H1 (cell line): ENCODE measurements at regions not wholly inside any gene's neighbourhood (a gene's known extent, or its start where the extent isn't known, plus 50 kb on each side); places are given as distances from the start of the nearest gene placed in this dataset.

Experiments used
- CBX5 ChIP-seq: fragments of 300-800, 300-1000 bp; sonication (generic); IDR thresholded peaks from 2 replicates; pipeline ENCODE4 v1.7.1; 2016; ENCODE audit warnings: antibody characterized with exemption, low read length, low read depth
- CEBPB ChIP-seq: IDR thresholded peaks from 2 replicates; pipeline ENCODE4 v1.6.1; 2012; ENCODE audit warnings: low read depth, low read length
- CHD1 ChIP-seq: IDR thresholded peaks from 2 replicates; pipeline ENCODE4 v1.6.1; 2012; ENCODE audit warnings: low read depth, low read length, improper control_type of control experiment
- CTBP2 ChIP-seq: IDR thresholded peaks from 2 replicates; pipeline ENCODE4 v1.7.0; 2011; ENCODE audit warnings: borderline replicate concordance, mild to moderate bottlenecking, moderate library complexity, mixed read lengths, low read length; ENCODE audit not compliant: insufficient read depth, insufficient read length
- HDAC6 ChIP-seq: IDR thresholded peaks from one replicate; pipeline ENCODE4 v1.7.1; 2012; ENCODE audit warnings: low read depth, mild to moderate bottlenecking, inconsistent platforms, low read length, moderate library complexity
- NRF1 ChIP-seq: IDR thresholded peaks from 2 replicates; pipeline ENCODE4 v1.6.1; 2011; ENCODE audit warnings: mild to moderate bottlenecking, low read depth, low read length, improper control_type of control experiment
- PHF8 ChIP-seq: fragments of 200-600 bp; sonication (generic); conservative IDR thresholded peaks from 2 replicates; pipeline ENCODE4 v1.7.1; 2012; ENCODE audit warnings: low read depth, mild to moderate bottlenecking, inconsistent platforms, low read length, moderate library complexity
- TAF7 ChIP-seq: optimal IDR thresholded peaks from 2 replicates; pipeline ENCODE3; 2011; ENCODE audit warnings: low read depth, mild to moderate bottlenecking, inconsistent platforms, low read length, moderate library complexity, borderline replicate concordance
- TF ChIP-seq, protein P1 (sequence below): fragments of 300-600 bp; sonication (generic); IDR thresholded peaks from 2 replicates; pipeline ENCODE4 v1.7.1; 2012; ENCODE audit warnings: low read length, moderate library complexity, mild to moderate bottlenecking, inconsistent platforms; ENCODE audit not compliant: insufficient replicate concordance
- TF ChIP-seq, protein P2 (sequence below): IDR thresholded peaks from 2 replicates; pipeline ENCODE4 v1.6.1; 2012; ENCODE audit warnings: low read length, inconsistent platforms

DNA sequence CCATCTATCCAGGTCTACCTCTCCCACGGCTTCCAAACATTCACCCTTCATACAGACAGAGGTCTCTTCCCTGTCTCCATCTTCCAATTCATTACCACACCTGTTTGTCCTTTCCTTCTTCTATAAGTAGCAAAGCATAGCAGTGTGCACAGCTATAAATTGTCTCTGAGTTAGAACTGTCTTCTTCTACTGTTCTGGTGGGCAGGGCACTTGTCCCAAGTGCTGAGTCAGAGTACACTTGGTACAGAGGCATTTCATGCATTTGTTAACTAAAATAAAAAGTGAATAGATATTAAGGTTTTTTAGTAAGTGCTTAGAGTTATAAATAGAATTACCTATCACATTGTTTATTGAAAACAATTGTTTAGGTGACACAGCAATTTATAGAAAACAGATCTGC, 150.1 kb upstream of the CCDC54 start (continued):
- TF ChIP-seq, protein P1, sequence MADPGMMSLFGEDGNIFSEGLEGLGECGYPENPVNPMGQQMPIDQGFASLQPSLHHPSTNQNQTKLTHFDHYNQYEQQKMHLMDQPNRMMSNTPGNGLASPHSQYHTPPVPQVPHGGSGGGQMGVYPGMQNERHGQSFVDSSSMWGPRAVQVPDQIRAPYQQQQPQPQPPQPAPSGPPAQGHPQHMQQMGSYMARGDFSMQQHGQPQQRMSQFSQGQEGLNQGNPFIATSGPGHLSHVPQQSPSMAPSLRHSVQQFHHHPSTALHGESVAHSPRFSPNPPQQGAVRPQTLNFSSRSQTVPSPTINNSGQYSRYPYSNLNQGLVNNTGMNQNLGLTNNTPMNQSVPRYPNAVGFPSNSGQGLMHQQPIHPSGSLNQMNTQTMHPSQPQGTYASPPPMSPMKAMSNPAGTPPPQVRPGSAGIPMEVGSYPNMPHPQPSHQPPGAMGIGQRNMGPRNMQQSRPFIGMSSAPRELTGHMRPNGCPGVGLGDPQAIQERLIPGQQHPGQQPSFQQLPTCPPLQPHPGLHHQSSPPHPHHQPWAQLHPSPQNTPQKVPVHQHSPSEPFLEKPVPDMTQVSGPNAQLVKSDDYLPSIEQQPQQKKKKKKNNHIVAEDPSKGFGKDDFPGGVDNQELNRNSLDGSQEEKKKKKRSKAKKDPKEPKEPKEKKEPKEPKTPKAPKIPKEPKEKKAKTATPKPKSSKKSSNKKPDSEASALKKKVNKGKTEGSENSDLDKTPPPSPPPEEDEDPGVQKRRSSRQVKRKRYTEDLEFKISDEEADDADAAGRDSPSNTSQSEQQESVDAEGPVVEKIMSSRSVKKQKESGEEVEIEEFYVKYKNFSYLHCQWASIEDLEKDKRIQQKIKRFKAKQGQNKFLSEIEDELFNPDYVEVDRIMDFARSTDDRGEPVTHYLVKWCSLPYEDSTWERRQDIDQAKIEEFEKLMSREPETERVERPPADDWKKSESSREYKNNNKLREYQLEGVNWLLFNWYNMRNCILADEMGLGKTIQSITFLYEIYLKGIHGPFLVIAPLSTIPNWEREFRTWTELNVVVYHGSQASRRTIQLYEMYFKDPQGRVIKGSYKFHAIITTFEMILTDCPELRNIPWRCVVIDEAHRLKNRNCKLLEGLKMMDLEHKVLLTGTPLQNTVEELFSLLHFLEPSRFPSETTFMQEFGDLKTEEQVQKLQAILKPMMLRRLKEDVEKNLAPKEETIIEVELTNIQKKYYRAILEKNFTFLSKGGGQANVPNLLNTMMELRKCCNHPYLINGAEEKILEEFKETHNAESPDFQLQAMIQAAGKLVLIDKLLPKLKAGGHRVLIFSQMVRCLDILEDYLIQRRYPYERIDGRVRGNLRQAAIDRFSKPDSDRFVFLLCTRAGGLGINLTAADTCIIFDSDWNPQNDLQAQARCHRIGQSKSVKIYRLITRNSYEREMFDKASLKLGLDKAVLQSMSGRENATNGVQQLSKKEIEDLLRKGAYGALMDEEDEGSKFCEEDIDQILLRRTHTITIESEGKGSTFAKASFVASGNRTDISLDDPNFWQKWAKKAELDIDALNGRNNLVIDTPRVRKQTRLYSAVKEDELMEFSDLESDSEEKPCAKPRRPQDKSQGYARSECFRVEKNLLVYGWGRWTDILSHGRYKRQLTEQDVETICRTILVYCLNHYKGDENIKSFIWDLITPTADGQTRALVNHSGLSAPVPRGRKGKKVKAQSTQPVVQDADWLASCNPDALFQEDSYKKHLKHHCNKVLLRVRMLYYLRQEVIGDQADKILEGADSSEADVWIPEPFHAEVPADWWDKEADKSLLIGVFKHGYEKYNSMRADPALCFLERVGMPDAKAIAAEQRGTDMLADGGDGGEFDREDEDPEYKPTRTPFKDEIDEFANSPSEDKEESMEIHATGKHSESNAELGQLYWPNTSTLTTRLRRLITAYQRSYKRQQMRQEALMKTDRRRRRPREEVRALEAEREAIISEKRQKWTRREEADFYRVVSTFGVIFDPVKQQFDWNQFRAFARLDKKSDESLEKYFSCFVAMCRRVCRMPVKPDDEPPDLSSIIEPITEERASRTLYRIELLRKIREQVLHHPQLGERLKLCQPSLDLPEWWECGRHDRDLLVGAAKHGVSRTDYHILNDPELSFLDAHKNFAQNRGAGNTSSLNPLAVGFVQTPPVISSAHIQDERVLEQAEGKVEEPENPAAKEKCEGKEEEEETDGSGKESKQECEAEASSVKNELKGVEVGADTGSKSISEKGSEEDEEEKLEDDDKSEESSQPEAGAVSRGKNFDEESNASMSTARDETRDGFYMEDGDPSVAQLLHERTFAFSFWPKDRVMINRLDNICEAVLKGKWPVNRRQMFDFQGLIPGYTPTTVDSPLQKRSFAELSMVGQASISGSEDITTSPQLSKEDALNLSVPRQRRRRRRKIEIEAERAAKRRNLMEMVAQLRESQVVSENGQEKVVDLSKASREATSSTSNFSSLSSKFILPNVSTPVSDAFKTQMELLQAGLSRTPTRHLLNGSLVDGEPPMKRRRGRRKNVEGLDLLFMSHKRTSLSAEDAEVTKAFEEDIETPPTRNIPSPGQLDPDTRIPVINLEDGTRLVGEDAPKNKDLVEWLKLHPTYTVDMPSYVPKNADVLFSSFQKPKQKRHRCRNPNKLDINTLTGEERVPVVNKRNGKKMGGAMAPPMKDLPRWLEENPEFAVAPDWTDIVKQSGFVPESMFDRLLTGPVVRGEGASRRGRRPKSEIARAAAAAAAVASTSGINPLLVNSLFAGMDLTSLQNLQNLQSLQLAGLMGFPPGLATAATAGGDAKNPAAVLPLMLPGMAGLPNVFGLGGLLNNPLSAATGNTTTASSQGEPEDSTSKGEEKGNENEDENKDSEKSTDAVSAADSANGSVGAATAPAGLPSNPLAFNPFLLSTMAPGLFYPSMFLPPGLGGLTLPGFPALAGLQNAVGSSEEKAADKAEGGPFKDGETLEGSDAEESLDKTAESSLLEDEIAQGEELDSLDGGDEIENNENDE = no peak
- TF ChIP-seq, protein P2, sequence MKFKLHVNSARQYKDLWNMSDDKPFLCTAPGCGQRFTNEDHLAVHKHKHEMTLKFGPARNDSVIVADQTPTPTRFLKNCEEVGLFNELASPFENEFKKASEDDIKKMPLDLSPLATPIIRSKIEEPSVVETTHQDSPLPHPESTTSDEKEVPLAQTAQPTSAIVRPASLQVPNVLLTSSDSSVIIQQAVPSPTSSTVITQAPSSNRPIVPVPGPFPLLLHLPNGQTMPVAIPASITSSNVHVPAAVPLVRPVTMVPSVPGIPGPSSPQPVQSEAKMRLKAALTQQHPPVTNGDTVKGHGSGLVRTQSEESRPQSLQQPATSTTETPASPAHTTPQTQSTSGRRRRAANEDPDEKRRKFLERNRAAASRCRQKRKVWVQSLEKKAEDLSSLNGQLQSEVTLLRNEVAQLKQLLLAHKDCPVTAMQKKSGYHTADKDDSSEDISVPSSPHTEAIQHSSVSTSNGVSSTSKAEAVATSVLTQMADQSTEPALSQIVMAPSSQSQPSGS = no peak
- TF ChIP-seq CEBPB (no peak), TAF7 (no peak), CHD1 (no peak), PHF8 (no peak), HDAC6 (no peak), CTBP2 (no peak), CBX5 (no peak), NRF1 (no peak)
